Neuronal stem cell (in vitro differentiated cells): ENCODE measurements at regions not wholly inside any gene's neighbourhood (a gene's known extent, or its start where the extent isn't known, plus 50 kb on each side); places are given as distances from the start of the nearest gene placed in this dataset.

ENCODE experiments used
- DNase-seq: peaks from one replicate; pipeline ENCODE4 v3.0.0-alpha.2; 2013; ENCODE audit warnings: low spot score
- H2AFZ ChIP-seq: one replicate; pipeline ENCODE4 v1.6.1; 2013; ENCODE audit warnings: mild to moderate bottlenecking, low read length, inconsistent platforms
- H2AK5ac ChIP-seq: 2 replicates; pipeline ENCODE4 v1.6.1; 2013; ENCODE audit warnings: low read depth, mild to moderate bottlenecking, inconsistent platforms, low read length, moderate library complexity, mixed read lengths
- H2BK120ac ChIP-seq: 2 replicates; pipeline ENCODE4 v1.6.1; 2013; ENCODE audit warnings: low read depth, mild to moderate bottlenecking, inconsistent platforms, low read length, moderate library complexity, mixed read lengths
- H2BK12ac ChIP-seq: one replicate; pipeline ENCODE4 v1.6.1; 2013; ENCODE audit warnings: low read length, inconsistent platforms
- H2BK15ac ChIP-seq: 2 replicates; pipeline ENCODE4 v1.6.1; 2013; ENCODE audit warnings: mild to moderate bottlenecking, low read length, inconsistent platforms, mixed read lengths
- H2BK5ac ChIP-seq: one replicate; pipeline ENCODE4 v1.6.1; 2013; ENCODE audit warnings: inconsistent platforms, mild to moderate bottlenecking, low read length, moderate library complexity
- H3K14ac ChIP-seq: one replicate; pipeline ENCODE4 v1.6.1; 2013; ENCODE audit warnings: low read length, inconsistent platforms
- H3K18ac ChIP-seq: 2 replicates; pipeline ENCODE4 v1.6.1; 2013; ENCODE audit warnings: low read length, inconsistent platforms
- H3K23ac ChIP-seq: 2 replicates; pipeline ENCODE4 v1.6.1; 2013; ENCODE audit warnings: low read depth, mild to moderate bottlenecking, mixed read lengths, low read length, inconsistent platforms; ENCODE audit not compliant: poor library complexity
- H3K27ac ChIP-seq: replicated peaks from 3 replicates; pipeline ENCODE4 v1.5.1; 2013; ENCODE audit warnings: low read length, inconsistent platforms
- H3K27me3 ChIP-seq, 3 experiments: 2 replicates each; pipeline ENCODE4 v1.6.1; 2013; ENCODE audit warnings: low read length in 3 of 3, mild to moderate bottlenecking in 2 of 3, inconsistent platforms in 1 of 3, low read depth in 1 of 3, mixed read lengths in 1 of 3, moderate library complexity in 1 of 3; ENCODE audit not compliant: control insufficient read depth in 3 of 3, insufficient read depth in 3 of 3
- H3K36me3 ChIP-seq, 2 donors: replicated peaks in 1 of 2; 2 replicates each; pipeline ENCODE4 v1.6.1; 2013; ENCODE audit warnings: low read length in 2 of 2; ENCODE audit not compliant: control insufficient read depth in 2 of 2, insufficient read depth in 2 of 2
- H3K4ac ChIP-seq: 2 replicates; pipeline ENCODE4 v1.6.1; 2013; ENCODE audit warnings: inconsistent platforms, mild to moderate bottlenecking, low read length, moderate library complexity
- H3K4me1 ChIP-seq, 2 donors: 1 replicate in 1 of 2; 2 replicates in 1 of 2; pipeline ENCODE4 v1.6.1; 2013; ENCODE audit warnings: low read length in 2 of 2, low read depth in 1 of 2; ENCODE audit not compliant: control insufficient read depth in 2 of 2, insufficient read depth in 1 of 2
- H3K4me2 ChIP-seq: one replicate; pipeline ENCODE4 v1.6.1; 2013; ENCODE audit warnings: mild to moderate bottlenecking, low read length, inconsistent platforms; ENCODE audit not compliant: insufficient read depth, poor library complexity, severe bottlenecking
- H3K4me3 ChIP-seq, 2 donors: 2 replicates each; pipeline ENCODE4 v1.5.1; 2013; ENCODE audit warnings: low read length in 2 of 2, mild to moderate bottlenecking in 2 of 2, inconsistent platforms in 1 of 2, moderate library complexity in 1 of 2
- H3K79me1 ChIP-seq: one replicate; pipeline ENCODE4 v1.6.1; 2013; ENCODE audit warnings: low read depth, mild to moderate bottlenecking, inconsistent platforms, low read length, moderate library complexity
- H3K9ac ChIP-seq: one replicate; pipeline ENCODE4 v1.6.1; 2013; ENCODE audit warnings: mild to moderate bottlenecking, low read depth, low read length, inconsistent platforms; ENCODE audit not compliant: poor library complexity
- H3K9me3 ChIP-seq, 2 donors: replicated peaks in 1 of 2; 2 replicates each; pipeline versions ENCODE3 to v1.6.1; 2013; ENCODE audit warnings: low read length in 2 of 2, mild to moderate bottlenecking in 2 of 2, inconsistent platforms in 1 of 2, low read depth in 1 of 2, mixed read lengths in 1 of 2, moderate library complexity in 1 of 2; ENCODE audit not compliant: control insufficient read depth in 2 of 2, insufficient read depth in 1 of 2
- H4K8ac ChIP-seq: one replicate; pipeline ENCODE4 v1.6.1; 2013; ENCODE audit warnings: low read depth, mild to moderate bottlenecking, inconsistent platforms, low read length, moderate library complexity
- H4K91ac ChIP-seq: one replicate; pipeline ENCODE4 v1.6.1; 2013; ENCODE audit warnings: low read length, low read depth, mild to moderate bottlenecking, inconsistent platforms; ENCODE audit not compliant: poor library complexity
- WGBS, 2 donors: extraction: QIAGEN DNeasy Blood & Tissue Kit; methylation state at CpG; one replicate each; pipeline ENCODE4 v1.1.7; 2013; ENCODE audit warnings: missing lambda C conversion rate in 2 of 2, mixed read lengths in 1 of 2; ENCODE audit not compliant: insufficient read length in 2 of 2, insufficient replicate concordance in 1 of 2; ENCODE audit errors: extremely low coverage in 2 of 2; 5-methylcytosine and 5-hydroxymethylcytosine counted together

GRCh38 chr9:22331533-22331932 lies 115.1 kb upstream of the DMRTA1 start:
- Histone ChIP-seq H2BK120ac (no peak overlapping the region), H3K4ac (no peak overlapping the region), H2BK12ac (no peak overlapping the region), H3K4me3 (no peak overlapping the region), H3K4me2 (no peak overlapping the region), H2AK5ac (no peak overlapping the region), H2BK15ac (no peak overlapping the region), H3K9me3 (no peaks in the 10 kb centered on the region), H2AFZ (no peak overlapping the region), H4K8ac (no peak overlapping the region), H3K4me1 (no peaks in the 10 kb centered on the region), H3K23ac (no peak overlapping the region), H3K79me1 (no peaks in the 10 kb centered on the region), H3K27ac (no peak overlapping the region), H3K14ac (no peak overlapping the region), H3K18ac (no peak overlapping the region), H4K91ac (no peak overlapping the region), H3K27me3 (no peaks in the 10 kb centered on the region), H2BK5ac (no peak overlapping the region), H3K36me3 (no peaks in the 10 kb centered on the region), H3K9ac (no peak overlapping the region)
- no peak for DNase-seq

- no peak overlapping the region for H3K27ac ChIP-seq
- no peak overlapping the region for H2BK5ac ChIP-seq
- no peak overlapping the region for H4K8ac ChIP-seq
- H2BK120ac ChIP-seq = no peak overlapping the region
- no peaks in the 10 kb centered on the region for H3K79me1 ChIP-seq
- H3K4me2 ChIP-seq = no peak overlapping the region
- H3K23ac ChIP-seq = no peak overlapping the region
- H2BK15ac ChIP-seq = no peak overlapping the region
- no peaks in the 10 kb centered on the region for H3K9me3 ChIP-seq
- no peaks in the 10 kb centered on the region for H3K36me3 ChIP-seq
- no peak overlapping the region for H4K91ac ChIP-seq
- no CpG with 5 or more reads among the region's 1 CpG for WGBS, 2 donors
- no peak overlapping the region for H2BK12ac ChIP-seq
- no peaks in the 10 kb centered on the region for H3K4me1 ChIP-seq
- no peak overlapping the region for H3K4ac ChIP-seq
- H3K18ac ChIP-seq = no peak overlapping the region
- no peaks in the 10 kb centered on the region for H3K27me3 ChIP-seq
- H2AK5ac ChIP-seq = no peak overlapping the region
- no peak overlapping the region for H3K4me3 ChIP-seq
- H3K14ac ChIP-seq = no peak overlapping the region
- DNase-seq = no peak
- no peak overlapping the region for H3K9ac ChIP-seq
- H2AFZ ChIP-seq = no peak overlapping the region
Measured at GRCh38 chr9:22332202-22332601, 114.4 kb upstream of the DMRTA1 start.

GRCh38 chr9:22337261-22337660 lies 109.4 kb upstream of the DMRTA1 start:
- no peak overlapping the region for H3K23ac ChIP-seq
- H3K9ac ChIP-seq = no peak overlapping the region
- H3K9me3 ChIP-seq = no peaks in the 10 kb centered on the region
- no peak overlapping the region for H3K4me3 ChIP-seq
- H4K8ac ChIP-seq = no peak overlapping the region
- H2BK120ac ChIP-seq = no peak overlapping the region
- no peak overlapping the region for H3K4me2 ChIP-seq
- no CpG with 5 or more reads among the region's 1 CpG for WGBS, 2 donors
- H3K14ac ChIP-seq = no peak overlapping the region
- DNase-seq = no peak
- no peak overlapping the region for H2BK5ac ChIP-seq
- no peak overlapping the region for H3K27ac ChIP-seq
- no peak overlapping the region for H2BK12ac ChIP-seq
- no peak overlapping the region for H2AFZ ChIP-seq
- no peaks in the 10 kb centered on the region for H3K36me3 ChIP-seq
- no peak overlapping the region for H2AK5ac ChIP-seq
- H4K91ac ChIP-seq = no peak overlapping the region
- H3K79me1 ChIP-seq = no peaks in the 10 kb centered on the region
- no peaks in the 10 kb centered on the region for H3K27me3 ChIP-seq
- no peaks in the 10 kb centered on the region for H3K4me1 ChIP-seq
- H2BK15ac ChIP-seq = no peak overlapping the region
- no peak overlapping the region for H3K4ac ChIP-seq
- no peak overlapping the region for H3K18ac ChIP-seq

GRCh38 chr9:22342491-22343217 lies 104.0 kb upstream of the DMRTA1 start:
- no peak overlapping the region for H3K4ac ChIP-seq
- H2BK120ac ChIP-seq = no peak overlapping the region
- H2AFZ ChIP-seq = no peak overlapping the region
- H3K79me1 ChIP-seq = no peaks in the 10 kb centered on the region
- H3K9me3 ChIP-seq = no peaks in the 10 kb centered on the region
- H4K91ac ChIP-seq = no peak overlapping the region
- no peak overlapping the region for H3K9ac ChIP-seq
- no peak overlapping the region for H3K27ac ChIP-seq
- H3K4me2 ChIP-seq = no peak overlapping the region
- H2BK5ac ChIP-seq = no peak overlapping the region
- no peaks in the 10 kb centered on the region for H3K27me3 ChIP-seq
- H3K4me3 ChIP-seq = no peak overlapping the region
- H3K14ac ChIP-seq = no peak overlapping the region
- H2BK15ac ChIP-seq = no peak overlapping the region
- H3K36me3 ChIP-seq = no peaks in the 10 kb centered on the region
- H4K8ac ChIP-seq = no peak overlapping the region
- no peak overlapping the region for H2AK5ac ChIP-seq
- no peak overlapping the region for H3K23ac ChIP-seq
- no peak for DNase-seq
- H3K18ac ChIP-seq = no peak overlapping the region
- H2BK12ac ChIP-seq = no peak overlapping the region
- no CpG with 5 or more reads among the region's 3 CpGs for WGBS, 2 donors
- H3K4me1 ChIP-seq = no peaks in the 10 kb centered on the region
